ENCODE measurements at regions not wholly inside any gene's neighbourhood (a gene's known extent, or its start where the extent isn't known, plus 50 kb on each side); places are given as distances from the start of the nearest gene placed in this dataset.

Small RNA genes in the stretch of these regions (microRNA-seq; reads per million reads assigned to microRNA genes)
- 0 reads per million in 2 donors for gene MIR563
